Erythroblast (primary cell): ENCODE measurements at regions not wholly inside any gene's neighbourhood (a gene's known extent, or its start where the extent isn't known, plus 50 kb on each side); places are given as distances from the start of the nearest gene placed in this dataset.

Source experiments
- GATA1 ChIP-seq: IDR thresholded peaks from 2 replicates; pipeline ENCODE4 v1.6.1; 2011; ENCODE audit warnings: low read depth, mild to moderate bottlenecking, control low read depth, low read length, moderate library complexity
- POLR2A ChIP-seq: IDR thresholded peaks from 2 replicates; pipeline ENCODE4 v1.6.1; 2011; ENCODE audit warnings: mild to moderate bottlenecking, low read length

DNA sequence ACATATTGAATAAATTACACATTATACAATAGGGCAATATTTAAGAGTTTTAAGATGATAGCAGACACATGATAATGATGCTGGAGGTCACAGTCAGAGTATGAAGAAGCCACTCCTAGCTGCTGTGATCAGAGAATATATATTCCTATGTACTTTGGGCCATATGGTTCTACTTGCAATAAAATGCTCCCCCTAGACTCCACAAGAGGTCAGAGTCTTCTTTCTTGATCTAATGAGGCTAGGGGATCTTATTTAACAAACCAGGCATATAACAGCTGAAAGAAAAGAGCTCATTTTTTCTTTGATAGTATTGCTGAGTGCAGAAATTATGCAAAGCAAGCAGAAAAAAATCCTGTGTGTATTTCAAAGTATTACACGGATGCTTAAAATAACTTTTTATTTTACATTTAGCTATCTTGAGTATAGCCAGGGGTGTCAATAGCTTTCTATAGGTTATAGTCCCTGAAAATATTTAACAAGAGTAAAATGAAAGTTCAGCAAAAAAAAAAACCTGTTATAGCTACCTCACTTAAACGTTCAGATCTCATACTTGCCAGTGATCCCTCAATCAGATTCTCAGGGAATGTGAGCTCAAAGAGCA, 748.7 kb upstream of the CHAC2 start:
- TF ChIP-seq POLR2A (no peak), GATA1 (no peak)
